ENCODE measurements at regions not wholly inside any gene's neighbourhood (a gene's known extent, or its start where the extent isn't known, plus 50 kb on each side); places are given as distances from the start of the nearest gene placed in this dataset.

DNA sequence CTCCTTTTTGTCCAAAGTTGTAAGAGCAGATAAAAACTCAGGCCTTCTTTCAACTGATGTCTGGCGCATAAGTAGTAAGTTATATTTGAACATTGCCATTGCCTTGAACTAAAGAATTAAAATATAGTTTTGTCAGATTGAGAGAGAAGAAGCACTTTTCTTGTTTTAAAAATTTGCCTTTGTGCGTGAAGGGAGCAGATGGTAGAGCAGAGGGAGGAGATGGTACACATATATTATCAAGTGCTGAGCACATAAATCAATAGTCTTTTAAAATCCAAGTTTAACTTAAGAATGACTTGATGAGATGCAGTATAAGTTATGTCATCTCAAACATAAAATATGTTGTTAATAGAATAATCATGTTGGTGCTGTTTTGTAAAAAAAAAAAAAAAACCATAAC lies 504.6 kb upstream of the KLHL1 start:
- no peak for DNase-seq (ENCODE audit: low read depth)
- TF ChIP-seq, protein P1, sequence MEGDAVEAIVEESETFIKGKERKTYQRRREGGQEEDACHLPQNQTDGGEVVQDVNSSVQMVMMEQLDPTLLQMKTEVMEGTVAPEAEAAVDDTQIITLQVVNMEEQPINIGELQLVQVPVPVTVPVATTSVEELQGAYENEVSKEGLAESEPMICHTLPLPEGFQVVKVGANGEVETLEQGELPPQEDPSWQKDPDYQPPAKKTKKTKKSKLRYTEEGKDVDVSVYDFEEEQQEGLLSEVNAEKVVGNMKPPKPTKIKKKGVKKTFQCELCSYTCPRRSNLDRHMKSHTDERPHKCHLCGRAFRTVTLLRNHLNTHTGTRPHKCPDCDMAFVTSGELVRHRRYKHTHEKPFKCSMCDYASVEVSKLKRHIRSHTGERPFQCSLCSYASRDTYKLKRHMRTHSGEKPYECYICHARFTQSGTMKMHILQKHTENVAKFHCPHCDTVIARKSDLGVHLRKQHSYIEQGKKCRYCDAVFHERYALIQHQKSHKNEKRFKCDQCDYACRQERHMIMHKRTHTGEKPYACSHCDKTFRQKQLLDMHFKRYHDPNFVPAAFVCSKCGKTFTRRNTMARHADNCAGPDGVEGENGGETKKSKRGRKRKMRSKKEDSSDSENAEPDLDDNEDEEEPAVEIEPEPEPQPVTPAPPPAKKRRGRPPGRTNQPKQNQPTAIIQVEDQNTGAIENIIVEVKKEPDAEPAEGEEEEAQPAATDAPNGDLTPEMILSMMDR (IDR thresholded peaks at IDR 0.05; ENCODE audit: control insufficient read depth, extremely low read depth, insufficient read depth) = no peak
- H3K4me3 ChIP-seq (ENCODE audit: low read depth, low read length) = no peak overlapping the region

DNA sequence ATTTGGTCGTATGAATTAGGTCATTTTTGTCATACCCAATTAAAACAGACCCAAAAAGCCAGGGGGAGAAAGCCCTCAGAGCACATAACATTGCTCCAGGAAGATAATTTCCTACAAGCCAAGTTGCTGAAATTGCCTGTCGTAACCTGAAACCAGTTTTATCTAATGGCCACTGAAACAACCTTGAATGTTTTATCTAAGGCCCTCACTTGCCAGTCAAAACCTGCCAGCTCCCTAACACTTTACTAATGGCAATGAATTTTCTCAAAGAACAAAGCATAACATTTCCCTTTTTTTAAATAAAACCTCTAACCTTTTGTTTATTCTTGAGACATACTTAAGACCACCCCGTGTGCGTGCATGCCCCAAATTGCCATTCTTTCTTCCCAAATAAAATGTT lies 496.2 kb upstream of the KLHL1 start:
- H3K4me3 ChIP-seq (ENCODE audit: low read depth, low read length) = no peak overlapping the region
- no peak for DNase-seq (ENCODE audit: low read depth)
- TF ChIP-seq, protein P1 (IDR thresholded peaks at IDR 0.05; ENCODE audit: control insufficient read depth, extremely low read depth, insufficient read depth) = no peak

DNA sequence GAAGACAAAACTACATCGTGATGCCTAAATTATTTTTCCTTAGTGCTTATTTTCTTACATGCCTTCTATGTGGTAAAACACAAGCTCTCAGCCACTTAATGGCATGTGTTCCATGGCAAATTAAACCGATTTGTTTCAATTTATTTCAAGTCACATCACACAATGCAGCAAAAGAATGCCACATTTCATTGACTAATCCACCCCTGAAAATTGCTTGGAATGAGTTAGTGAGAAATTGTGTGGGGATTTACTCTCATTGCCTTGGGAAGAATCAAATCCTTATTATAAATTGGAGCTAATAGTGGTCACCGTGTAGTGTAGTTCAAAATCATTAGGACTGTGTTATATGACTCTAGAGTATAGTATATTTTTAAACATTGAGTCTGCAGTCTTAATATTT lies 485.5 kb upstream of the KLHL1 start:
- no peak overlapping the region for H3K4me3 ChIP-seq (ENCODE audit: low read depth, low read length)
- TF ChIP-seq, protein P1 (IDR thresholded peaks at IDR 0.05; ENCODE audit: control insufficient read depth, extremely low read depth, insufficient read depth) = no peak
- no peak for DNase-seq (ENCODE audit: low read depth)

DNA sequence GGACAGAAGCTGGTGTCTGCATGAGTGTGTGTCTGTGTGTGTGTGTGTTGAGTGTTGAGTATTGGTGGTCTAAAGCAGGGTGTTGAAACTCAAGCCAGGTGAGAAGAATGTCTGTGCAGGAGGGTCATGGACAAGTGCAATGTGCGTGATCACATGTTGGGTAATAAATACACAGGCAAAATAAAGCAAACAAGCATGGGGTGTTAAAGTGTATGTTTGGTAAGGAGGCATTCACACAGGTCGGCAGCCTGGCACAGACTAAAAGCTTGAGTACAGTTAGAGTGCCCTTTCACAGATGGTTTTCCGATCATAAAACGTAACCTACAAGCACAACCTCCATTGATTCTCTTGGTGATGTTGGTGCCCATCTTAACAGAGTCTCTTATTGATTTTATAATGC lies 476.9 kb upstream of the KLHL1 start:
- no peak for DNase-seq (ENCODE audit: low read depth)
- TF ChIP-seq, protein P1 (IDR thresholded peaks at IDR 0.05; ENCODE audit: control insufficient read depth, extremely low read depth, insufficient read depth) = no peak
- H3K4me3 ChIP-seq (ENCODE audit: low read depth, low read length) = no peak overlapping the region

DNA sequence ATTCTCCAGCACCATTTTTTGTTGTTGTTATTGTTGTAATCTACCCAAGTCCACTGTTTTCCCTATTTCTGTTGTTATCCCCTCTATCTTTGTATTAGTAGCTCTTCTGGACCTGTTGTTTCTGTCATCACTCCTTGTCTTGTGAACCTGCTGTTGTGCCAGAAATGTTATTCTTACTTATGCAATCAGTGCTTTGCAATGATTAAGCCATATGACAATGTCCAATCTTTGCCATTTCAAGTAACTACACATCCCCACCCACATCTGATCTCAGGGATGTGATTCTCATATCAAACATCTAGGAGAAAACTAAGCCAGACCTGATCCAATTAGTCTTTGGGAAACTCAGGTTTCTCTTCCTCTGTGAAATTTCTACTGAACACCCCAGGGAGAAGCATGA lies 472.6 kb upstream of the KLHL1 start:
- DNase-seq (ENCODE audit: low read depth) = no peak
- H3K4me3 ChIP-seq (ENCODE audit: low read depth, low read length) = no peak overlapping the region
- TF ChIP-seq, protein P1 (IDR thresholded peaks at IDR 0.05; ENCODE audit: control insufficient read depth, extremely low read depth, insufficient read depth) = no peak

DNA sequence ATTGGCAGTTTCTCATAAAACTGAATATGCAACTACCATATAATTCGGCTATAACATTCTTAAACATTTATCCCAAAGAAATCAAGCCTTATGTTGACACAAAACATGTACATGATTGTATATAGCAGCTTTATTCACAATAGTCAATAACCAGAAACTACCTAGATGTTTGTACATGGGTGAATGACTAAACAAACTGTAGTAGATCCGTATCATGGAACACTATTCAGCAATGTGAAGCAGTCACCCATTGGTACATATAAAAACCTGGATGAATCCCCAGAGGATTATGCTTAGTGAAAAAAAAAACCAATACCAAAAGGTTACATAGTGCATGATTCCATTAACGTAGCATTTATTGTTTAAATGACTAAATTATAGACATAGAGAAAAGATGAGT lies 471.7 kb upstream of the KLHL1 start:
- peak; percentile 70 for DNase-seq (ENCODE audit: low read depth)
- no peak overlapping the region for H3K4me3 ChIP-seq (ENCODE audit: low read depth, low read length)
- TF ChIP-seq, protein P1 (IDR thresholded peaks at IDR 0.05; ENCODE audit: control insufficient read depth, extremely low read depth, insufficient read depth) = no peak

DNA sequence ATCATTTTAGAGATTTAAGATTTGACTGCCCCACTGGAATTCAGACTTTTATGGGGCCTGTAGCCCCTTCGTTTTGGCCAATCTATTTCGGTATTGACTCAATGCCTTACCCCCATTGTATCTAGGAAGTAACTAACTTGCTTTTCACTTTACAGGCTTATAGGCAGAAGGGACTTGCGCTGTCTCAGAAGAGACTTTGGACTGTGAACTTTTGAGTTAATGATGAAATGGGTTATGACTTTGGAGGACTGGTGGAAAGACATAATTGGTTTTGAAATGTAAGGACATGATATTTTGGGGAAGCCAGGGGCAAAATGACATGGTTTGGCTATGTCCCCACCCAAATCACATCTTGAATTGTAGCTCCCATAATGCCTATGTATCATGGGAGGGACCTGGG lies 463.0 kb upstream of the KLHL1 start:
- H3K4me3 ChIP-seq (ENCODE audit: low read depth, low read length) = no peak overlapping the region
- no peak for DNase-seq (ENCODE audit: low read depth)

More for the DNA sequence above, 463.0 kb upstream of the KLHL1 start:
- TF ChIP-seq, protein P1 (IDR thresholded peaks at IDR 0.05; ENCODE audit: control insufficient read depth, extremely low read depth, insufficient read depth) = no peak

Data from LNCaP clone FGC (cell line).